ENCODE measurements at regions not wholly inside any gene's neighbourhood (a gene's known extent, or its start where the extent isn't known, plus 50 kb on each side); places are given as distances from the start of the nearest gene placed in this dataset.

DNA sequence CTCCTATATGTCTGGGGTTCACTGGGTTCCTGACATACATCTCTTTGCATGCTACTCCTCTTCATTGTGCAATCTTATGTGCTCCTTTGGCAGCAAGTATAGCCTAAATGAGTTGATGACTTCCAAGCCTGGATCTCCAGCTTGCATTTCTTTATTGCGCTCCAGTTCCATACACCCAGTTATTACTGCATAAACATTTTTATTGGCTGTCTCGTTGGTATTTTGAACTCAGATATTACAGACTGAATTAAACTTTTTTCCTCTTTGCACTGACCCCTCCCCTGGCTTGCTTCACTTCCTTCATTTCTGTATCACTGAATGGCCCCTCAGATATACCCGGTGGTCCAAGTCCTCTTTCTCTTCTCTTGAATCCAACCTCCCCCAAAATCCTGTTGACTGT lies 219.2 kb downstream of the MC4R start:
- TF ChIP-seq POLR2A (IDR thresholded peaks at IDR 0.05) = no peak
- TF ChIP-seq, protein P1, sequence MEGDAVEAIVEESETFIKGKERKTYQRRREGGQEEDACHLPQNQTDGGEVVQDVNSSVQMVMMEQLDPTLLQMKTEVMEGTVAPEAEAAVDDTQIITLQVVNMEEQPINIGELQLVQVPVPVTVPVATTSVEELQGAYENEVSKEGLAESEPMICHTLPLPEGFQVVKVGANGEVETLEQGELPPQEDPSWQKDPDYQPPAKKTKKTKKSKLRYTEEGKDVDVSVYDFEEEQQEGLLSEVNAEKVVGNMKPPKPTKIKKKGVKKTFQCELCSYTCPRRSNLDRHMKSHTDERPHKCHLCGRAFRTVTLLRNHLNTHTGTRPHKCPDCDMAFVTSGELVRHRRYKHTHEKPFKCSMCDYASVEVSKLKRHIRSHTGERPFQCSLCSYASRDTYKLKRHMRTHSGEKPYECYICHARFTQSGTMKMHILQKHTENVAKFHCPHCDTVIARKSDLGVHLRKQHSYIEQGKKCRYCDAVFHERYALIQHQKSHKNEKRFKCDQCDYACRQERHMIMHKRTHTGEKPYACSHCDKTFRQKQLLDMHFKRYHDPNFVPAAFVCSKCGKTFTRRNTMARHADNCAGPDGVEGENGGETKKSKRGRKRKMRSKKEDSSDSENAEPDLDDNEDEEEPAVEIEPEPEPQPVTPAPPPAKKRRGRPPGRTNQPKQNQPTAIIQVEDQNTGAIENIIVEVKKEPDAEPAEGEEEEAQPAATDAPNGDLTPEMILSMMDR (IDR thresholded peaks at IDR 0.05) = no peak
